HG03442 (cell line): ENCODE measurements at regions not wholly inside any gene's neighbourhood (a gene's known extent, or its start where the extent isn't known, plus 50 kb on each side); places are given as distances from the start of the nearest gene placed in this dataset.
A peak's percentile ranks its signal among the peaks of the same experiment; 100 is the strongest.
"Not testable (repeated sequence)": the region's sequence is repeated elsewhere in the genome, so short reads cannot be mapped to it uniquely, and the experiment has no call there.

ENCODE experiments used
- ATAC-seq: cut with Tn5 transposase; IDR thresholded peaks from one replicate; pipeline ENCODE4 v1.9.1; 2021; ENCODE audit warnings: mild to moderate bottlenecking, moderate library complexity; ENCODE audit not compliant: unreplicated experiment

GRCh38 chr21:25171438-25171837, 435.8 kb downstream of the MRPL39 start:
- ATAC-seq = no peak

- no peak for ATAC-seq
Measured at GRCh38 chr21:25170681-25171080, 436.6 kb downstream of the MRPL39 start.

DNA sequence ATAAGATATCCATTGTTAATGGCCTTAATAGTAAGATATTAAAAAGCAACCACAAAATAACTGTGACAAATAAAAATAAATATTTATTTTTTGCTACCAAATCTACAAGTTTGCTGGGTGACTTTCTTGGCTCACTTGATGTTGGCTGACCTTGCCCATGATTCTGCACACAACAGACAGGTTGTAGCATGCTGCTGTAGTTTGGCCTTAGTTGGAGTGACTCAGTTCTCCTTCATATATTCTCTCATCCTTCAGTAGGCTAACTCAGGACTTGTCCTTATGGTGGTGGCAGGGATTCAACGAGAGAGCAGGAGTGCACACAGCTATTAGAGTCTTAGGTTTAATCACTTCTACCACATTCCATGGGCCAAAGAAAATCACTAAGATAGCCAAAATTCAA, 437.9 kb downstream of the MRPL39 start:
- ATAC-seq = no peak

DNA sequence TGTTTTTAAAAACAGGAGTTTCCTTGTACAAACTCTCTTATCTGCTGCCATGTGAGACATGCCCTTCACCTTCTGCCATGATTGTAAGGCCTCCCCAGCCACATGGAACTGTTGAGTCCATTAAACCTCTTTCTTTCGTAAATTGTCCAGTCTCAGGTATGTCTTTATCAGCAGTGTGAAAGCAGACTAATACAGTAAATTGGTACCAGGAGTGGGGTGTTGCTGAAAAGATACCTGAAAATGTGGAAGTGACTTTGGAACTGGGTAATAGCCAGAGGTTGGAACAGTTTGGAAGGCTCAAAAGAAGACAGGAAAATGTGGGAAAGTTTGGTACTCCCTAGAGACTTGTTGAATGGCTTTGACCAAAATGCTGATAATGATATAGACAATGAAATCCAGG, 440.4 kb downstream of the MRPL39 start:
- not testable (repeated sequence) for ATAC-seq

GRCh38 chr21:25161571-25161970, 445.7 kb downstream of the MRPL39 start:
- no peak for ATAC-seq

GRCh38 chr21:25155020-25155419, 452.3 kb downstream of the MRPL39 start:
- not testable (repeated sequence) for ATAC-seq

DNA sequence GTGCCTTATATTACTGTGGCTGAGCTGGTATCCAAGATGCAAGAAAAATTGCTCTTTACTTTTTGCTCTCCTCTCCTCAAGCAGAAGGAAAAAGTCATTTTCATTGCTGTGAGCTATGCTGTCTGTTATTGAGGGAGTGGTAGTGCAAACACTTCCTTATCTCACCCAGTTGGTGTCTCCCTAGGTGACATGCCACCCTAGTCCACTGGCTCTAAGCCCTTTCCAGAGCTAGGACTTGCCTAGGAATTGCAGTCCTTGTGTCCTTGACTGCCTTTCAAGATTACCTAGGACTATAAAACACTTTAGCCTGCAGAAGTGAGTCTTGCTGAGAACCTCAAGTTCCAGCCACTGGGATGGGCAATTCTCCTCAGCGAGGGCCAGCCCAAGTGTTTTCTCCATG, 458.3 kb downstream of the MRPL39 start:
- no peak for ATAC-seq

GRCh38 chr21:25139414-25139813, 467.9 kb downstream of the MRPL39 start:
- no peak for ATAC-seq

DNA sequence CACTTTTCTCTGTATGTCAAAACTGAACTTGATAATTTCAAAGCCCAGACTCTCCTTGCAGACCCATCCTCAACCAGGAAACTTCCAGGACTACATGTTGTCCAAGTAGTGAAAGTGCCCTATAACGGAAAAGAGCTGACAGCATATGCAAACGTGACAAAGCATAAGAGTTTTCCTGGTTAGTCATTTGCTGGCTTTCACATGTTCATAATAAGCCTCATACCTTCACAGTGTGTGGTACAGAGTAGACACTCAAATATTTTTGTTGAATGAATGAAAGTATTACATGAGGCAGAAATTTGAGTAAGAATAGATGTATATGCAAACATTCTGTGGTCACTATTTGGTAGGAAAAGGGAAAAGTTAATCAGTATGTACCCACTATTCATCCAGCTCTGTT, 473.3 kb downstream of the MRPL39 start:
- ATAC-seq = no peak

DNA sequence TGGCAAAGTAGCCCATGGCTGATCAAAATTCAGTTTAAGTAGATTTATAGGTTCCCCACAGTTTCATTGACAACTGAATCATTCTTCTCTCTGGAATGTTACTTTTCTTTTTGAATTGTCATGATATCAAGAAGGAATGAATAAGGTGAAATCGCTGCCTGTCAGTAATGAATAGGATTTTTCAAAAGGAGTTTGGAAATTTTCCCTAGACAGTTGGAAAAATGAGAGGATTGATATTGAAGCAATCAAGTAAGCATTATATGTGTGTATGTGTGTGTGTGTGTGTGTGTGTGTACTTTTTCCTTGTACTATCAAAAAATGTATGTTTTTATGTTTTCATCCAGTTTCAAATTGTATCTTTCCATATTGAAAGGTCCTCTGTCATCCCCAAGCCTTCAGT, 479.5 kb downstream of the MRPL39 start:
- ATAC-seq = no peak

DNA sequence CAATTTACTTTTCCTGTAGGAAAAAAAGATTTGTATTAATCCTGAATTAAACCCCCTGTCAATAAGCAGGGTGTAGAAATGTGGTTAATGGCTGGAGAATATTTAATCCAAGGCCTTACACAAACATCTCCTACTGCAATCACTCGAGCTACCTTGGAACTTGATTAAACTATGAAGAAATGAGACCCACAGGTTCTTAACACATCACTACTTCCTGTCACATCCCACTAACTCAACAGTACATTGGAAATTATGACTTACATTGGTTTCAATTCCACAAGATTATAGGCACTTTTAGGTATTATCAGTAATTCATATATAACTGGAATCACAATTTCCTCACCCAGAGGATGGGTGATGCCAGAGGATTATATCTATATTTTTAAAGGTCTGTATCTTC, 480.3 kb downstream of the MRPL39 start:
- no peak for ATAC-seq

DNA sequence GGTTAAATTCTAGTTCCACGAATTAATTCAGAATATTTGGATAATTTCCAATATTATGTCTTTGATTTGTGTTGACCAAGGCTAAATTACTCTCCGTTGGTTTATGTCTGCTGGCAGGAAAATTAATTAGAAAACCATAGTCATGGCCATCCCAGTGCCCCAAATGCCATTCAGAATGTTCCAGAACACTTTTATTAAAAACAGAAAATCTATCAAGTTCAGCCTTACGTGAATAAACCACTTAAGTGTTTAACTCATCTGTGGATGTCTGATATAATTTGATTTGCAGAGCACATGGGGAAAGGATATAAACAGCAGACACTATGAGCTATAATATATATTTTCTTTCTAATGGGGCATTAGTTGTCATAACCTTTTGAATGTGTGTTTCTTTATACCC, 480.7 kb downstream of the MRPL39 start:
- no peak for ATAC-seq

- ATAC-seq = no peak
Measured at GRCh38 chr21:25118648-25119047, 488.6 kb downstream of the MRPL39 start.

DNA sequence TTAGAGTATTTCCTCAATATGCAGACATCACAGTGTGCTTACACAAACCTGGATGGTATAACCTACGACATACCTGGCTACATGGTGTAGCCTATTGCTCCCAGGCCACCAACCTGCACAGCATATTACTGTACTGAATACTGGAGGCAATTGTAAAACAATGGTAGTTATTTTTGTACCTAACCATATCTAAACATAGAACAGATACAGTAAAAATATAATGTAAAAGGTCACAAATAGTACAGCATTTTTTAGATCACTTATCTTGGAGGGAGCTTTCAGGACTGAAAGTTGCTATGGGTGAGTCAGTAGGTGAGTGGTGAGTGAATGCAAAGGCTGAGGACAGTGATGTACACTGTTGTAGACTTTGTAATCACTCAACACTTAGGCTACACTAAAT, 492.3 kb downstream of the MRPL39 start:
- ATAC-seq = peak; percentile 94

DNA sequence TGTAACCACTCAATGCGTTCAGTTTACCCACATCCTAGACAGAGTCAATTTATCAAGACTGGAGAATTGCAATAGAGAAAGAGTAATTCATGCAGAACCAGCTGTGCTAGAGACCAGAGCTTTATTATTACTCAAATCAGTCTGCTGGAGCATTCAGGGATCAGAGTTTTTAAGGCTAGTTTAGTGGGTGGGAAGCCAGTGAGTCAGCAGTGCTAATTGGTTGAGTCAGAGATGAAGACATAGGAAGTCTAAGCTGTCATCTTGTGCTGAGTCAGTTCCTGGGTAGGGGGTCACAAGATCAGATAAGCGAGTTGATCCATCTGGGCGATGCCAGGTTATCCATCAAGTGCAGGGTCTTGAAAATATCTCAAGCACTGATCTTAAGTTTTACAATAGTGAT, 499.6 kb downstream of the MRPL39 start:
- ATAC-seq = no peak

DNA sequence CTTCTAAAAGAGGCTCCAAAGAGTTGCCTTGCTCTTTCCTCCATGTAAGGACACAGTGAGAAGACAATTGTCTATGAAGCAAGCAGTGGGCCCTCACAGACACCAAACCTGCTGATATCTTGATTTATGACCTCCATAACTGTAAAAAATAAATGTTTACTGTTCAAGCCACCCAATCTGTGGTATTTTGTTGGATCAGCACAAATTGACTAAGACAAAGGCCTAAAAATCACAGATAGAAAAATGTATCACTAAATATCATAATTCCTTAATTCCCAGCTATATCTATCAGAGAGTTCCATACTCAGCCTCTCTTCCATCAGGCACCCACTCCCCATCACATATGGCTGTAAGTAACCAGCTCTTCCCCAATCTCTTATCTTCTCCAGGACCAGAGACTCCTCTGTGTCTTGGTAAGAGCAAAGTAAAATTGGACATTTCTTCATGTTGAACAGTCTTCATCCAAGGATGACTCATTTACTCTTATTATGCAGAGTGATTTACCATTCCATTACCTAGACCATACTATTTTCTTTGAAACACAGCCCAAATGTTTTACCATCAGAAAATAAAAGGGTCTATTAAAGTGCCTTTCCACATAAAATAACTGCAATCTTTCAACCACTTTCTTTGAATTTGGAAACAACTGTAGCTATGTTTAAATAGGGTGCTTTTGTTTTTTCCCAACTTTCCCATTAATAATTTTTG, 503.6 kb downstream of the MRPL39 start:
- ATAC-seq = no peak

- no peak for ATAC-seq
Measured at GRCh38 chr21:25097648-25098047, 509.6 kb downstream of the MRPL39 start.

DNA sequence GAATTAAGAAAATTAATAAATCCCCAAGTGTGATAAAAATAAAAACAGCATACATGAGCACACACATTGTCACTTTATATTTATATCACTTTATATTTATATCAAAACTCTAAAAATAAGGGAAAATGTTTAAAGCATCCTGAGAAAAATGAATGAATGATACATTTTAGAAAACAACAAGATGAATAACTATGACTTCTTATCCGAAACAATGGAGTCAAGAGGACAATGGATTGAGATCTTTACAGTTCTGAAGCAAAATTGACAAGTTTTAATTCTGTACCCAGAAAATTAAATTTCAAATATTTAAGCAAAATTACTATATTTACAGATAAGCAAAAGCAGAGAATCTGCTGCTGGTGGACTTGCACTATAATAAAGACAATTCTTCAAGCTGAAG, 512.6 kb downstream of the MRPL39 start:
- no peak for ATAC-seq

GRCh38 chr21:25092441-25093011, 514.8 kb downstream of the MRPL39 start:
- no peak for ATAC-seq

GRCh38 chr21:25081096-25081495, 526.2 kb downstream of the MRPL39 start:
- ATAC-seq = no peak

DNA sequence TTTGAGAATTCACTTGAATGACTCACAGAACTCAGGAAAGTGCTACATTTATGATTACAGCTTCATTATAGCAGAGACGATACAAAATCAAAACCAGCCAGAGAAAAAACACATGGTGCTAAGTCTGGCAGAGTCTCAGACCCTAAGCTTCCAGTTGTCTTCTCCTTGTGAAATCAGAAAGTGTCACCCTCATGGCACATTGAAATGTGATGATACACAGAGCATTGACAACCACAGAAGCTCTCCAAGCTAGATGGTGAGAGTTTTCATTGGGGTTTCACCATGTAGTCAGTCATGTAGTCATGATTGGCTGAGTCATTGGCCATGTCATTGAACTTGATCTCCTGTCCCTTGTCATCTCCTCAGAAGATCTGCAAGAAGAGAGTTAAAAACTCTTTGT, 526.6 kb downstream of the MRPL39 start:
- ATAC-seq = peak; percentile 79

DNA sequence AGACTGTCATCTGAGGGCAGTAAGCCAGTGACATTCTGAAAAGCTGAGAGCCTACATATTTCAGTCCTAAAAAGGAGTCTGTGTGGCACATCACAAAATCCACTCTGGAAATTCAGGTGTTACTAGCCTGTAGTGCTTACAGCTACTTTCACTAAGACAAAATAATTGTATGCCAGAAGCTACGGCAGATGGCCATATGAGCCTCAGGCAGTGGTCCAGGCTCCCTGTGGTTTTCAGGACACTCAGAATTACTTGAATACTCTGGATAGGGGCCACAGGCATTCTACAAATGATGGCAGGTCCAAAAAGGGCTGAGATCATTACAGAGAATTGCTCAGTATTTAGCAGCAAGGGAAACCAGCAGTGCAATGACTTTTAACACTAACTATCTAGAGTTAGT, 527.1 kb downstream of the MRPL39 start:
- ATAC-seq = no peak

DNA sequence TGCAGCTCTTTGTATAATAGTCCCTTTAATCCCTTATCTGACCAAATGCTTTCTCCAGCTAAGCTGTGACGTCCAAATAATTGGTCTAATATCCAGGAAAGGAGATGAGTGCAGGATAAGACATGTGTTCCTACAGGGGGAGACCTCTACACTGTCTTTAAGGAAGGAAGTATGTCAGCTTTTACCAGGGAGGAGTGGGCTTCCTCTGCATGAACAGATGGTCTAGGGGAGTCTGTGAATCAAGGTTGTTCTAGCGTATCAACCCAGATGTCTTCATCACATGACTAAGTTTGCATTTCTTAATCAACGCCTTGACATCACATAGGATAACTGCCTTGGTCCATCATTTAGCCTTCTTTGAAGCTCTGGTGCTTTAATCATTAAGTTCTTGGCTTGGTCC, 528.2 kb downstream of the MRPL39 start:
- no peak for ATAC-seq
